ENCODE measurements at regions not wholly inside any gene's neighbourhood (a gene's known extent, or its start where the extent isn't known, plus 50 kb on each side); places are given as distances from the start of the nearest gene placed in this dataset.

GRCh38 chrX:4572691-4573090 lies 859.2 kb upstream of the PRKX start:
- TF ChIP-seq ZNF274 (IDR thresholded peaks at IDR 0.05; ENCODE audit: low read depth, low read length) (no peak), YY1 (IDR thresholded peaks at IDR 0.05; ENCODE audit: insufficient read depth, insufficient read length) (no peak), SUZ12 (IDR thresholded peaks at IDR 0.05; ENCODE audit: extremely low read depth, insufficient read depth, insufficient read length) (no peak)

All from NT2/D1 (cell line).